Stimulated activated naive CD8-positive, alpha-beta T cell treated with anti-CD3 and anti-CD28 coated beads, Interleukin-15, Interleukin-2, amounts not matched to agents 100 U/mL and 50 U/mL, for 24 hours (primary cell): ENCODE measurements at regions not wholly inside any gene's neighbourhood (a gene's known extent, or its start where the extent isn't known, plus 50 kb on each side); places are given as distances from the start of the nearest gene placed in this dataset.

Experiments
- ATAC-seq: fragments of 150-1000 bp; cut with Tn5 transposase; one replicate; pipeline ENCODE4 v1.10.0; 2021
- DNase-seq: peaks from one replicate; pipeline ENCODE4 v3.0.0; 2021

DNA sequence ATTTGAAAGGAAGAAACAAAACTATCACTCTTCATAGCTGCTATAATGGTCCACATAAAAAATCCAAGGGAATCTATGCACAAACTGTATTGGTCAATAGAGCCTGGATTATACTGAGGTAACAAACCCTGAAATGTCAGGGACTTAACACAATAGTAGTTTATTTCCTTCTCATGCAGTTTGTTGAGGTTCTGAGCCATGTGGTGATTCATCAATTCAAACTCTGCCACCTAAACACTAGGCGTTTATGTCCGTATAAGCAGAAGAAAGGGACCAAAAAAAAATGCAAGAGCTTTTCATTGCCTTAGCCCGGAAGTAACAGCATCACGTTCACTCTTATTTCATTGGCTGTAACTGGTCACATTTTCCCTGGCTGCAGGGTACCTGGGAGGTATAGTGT, 464.7 kb downstream of the ZSWIM6 start:
- ATAC-seq: no peak

DNA sequence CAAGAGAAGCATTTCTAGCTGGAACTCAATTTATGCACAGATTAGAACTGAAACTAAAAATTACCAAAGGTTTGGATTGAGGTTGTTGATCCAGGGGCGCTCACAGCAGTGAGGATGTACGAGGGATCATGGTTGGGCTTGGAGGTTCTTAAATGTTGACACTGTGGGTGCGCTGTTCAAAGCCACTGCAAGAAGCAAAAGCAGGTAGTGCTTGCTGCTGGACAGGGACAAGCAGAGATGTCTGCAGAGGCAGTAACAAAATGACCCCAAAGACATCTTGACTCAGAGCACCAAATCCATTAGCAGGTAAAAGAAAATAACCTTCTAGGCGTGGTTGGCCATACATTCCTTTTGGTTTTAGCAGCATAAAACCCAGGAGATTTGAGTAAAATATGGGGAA, 468.4 kb downstream of the ZSWIM6 start:
- no peak for ATAC-seq
- DNase-seq: no peak

More for the DNA sequence above, 464.7 kb downstream of the ZSWIM6 start:
- no peak for DNase-seq

DNA sequence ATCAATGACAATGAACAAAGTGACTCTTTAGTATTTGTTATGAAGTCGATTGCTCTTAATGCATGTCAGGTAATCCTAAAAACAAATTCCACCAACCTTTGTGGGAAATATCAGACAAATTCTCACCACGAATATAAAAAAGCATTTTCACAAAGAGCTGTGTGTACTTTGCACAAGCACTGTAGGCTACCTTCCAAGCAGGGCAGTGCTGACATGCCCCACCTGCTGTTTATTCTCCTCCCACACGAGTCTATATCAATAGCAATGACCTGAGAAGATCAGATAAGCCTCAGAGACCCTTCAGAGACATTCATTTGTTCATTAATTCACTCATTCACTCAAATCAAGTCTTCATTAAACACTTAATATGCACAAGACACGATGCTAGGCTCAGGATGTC, 469.1 kb downstream of the ZSWIM6 start:
- no peak for ATAC-seq

DNA sequence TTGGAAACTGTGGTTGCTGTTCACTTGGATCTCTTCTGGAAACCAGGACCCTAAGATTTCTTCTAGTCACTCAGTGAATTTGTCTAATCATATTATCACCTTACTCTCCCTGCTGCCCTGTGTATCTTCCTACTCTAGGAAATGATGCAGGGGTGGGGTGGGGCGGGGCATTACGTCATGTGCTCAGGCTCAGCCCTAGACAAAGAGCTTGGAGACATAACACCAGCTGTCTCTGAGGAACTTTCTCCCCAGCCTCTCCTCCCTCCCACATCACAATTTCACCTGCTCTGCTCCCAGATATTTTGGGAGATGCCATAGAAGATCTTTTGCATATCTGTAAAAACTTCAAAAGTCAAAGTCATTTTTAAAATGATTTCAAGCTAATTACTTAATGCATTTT, 470.4 kb downstream of the ZSWIM6 start:
- DNase-seq (no peak), ATAC-seq (no peak)

More for the DNA sequence above, 469.1 kb downstream of the ZSWIM6 start:
- DNase-seq: no peak

DNA sequence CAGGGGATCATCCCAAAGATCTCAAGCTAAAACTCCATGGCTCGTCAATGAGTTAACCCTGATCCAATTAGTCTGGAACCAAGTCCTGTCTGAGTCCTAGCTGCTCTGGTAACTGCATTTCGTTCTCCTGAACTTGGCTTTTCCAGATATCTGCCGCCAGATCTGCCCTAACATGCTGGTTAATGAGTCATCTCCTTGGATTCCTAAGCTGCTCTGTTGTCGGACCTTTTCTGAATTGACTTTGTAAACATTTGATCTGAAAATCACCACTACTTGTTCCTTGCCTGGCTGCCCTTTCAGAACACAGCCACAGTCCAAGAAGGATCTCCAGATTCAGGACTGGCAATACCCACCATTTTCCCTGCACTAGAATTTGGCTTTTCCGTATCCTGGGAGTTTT, 473.0 kb downstream of the ZSWIM6 start:
- DNase-seq (no peak), ATAC-seq (no peak)

DNA sequence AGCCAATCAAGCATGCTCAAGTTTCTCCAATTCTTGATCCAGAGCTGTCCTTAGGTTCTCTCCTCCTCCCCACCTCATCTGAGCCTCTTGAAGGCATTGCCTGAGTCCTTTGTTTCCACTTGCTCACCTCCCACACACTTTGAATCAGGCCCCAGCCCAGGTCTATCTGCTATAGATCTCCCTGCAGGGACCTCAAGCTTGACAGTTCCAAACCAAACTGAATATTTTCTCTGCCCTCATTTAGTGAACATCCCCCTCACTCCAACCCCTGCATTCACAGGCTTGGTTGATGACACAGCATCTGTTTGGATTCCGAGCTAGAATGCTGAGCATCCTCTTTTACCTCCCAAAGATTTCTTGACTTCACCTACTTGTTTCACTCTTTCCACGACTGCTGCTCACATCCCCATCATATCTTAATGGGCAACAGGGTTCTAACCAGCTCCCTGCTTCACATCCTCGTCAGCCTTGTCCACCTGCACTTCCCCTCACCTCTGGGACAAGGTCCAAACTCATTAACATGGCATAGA, 474.5 kb downstream of the ZSWIM6 start:
- ATAC-seq: no peak

DNA sequence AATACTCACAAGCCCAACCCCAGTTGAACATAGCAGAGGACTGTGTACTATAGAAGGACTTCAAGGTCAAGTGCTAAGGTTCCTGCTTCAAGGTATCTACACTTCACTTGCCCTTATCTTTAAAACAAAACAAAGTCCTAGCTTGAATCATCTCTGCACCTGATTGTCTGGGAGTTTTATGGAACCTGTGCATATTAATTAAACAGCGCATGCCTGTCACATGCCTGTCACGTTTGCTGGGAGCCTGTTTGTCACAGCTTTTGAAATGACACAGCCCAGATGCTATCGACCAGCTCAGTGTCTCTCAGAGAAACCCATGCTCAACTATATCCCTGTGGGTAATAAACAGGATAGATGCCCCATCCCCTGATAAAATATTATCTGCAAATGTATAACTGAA, 476.0 kb downstream of the ZSWIM6 start:
- ATAC-seq (no peak), DNase-seq (no peak)

More for the DNA sequence above, 474.5 kb downstream of the ZSWIM6 start:
- DNase-seq: no peak

DNA sequence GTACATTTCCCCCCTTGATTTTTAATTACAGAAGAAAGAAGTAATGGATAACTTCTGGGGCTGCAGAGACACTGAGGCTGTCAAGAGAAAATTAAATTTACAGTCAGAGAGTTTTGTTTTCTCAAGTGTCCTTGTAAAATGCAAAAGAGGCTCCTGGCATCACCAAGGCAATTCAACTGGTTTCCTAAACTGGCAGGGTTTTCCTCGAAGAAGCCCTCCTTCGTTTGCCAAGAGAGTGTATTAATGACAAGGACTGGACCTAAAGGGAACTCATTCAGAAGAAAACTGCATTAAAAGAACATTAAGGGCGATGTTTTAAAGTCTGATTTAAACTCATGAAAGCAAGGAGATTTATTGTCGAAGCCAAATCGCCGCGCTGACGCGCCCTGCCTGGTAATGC, 476.9 kb downstream of the ZSWIM6 start:
- DNase-seq (no peak), ATAC-seq (no peak)

DNA sequence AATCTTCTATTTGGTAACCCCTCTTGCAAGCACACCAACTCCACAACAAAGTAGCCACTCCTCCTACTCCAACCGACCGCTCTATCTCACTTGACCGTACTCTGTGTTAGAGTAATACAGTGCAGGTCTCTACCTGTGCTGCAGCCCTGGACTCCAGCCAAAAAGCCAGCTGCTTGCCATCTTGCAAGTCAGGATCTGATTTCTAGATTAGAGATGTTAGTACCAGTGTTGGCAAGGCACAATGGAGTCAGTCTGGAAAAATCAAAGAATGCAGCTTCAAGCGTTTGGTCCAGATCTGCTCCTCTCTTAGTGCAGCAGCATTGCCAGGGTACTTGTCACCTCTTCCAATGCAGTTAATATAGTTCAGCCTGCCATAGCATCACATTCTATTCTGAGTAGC, 477.6 kb downstream of the ZSWIM6 start:
- no peak for DNase-seq
- no peak for ATAC-seq

DNA sequence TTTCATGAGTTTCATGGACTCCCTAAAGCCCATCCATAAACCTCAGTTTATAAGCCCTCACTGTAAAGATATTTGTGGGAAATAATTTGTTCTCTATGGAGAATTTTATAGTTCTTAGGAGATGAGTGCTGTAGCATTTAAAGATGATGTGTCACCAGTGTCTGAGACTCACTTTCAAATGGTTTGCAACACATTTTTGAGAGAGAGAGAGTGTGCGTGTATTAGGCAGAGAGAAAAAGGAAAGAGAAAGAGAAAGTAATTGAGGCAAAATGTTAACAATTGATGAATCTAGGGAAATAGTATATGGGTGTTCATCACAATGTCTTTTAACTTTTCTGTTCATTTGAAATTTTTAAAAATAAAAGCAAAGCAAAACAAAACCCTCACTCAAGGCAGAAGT, 479.0 kb downstream of the ZSWIM6 start:
- ATAC-seq: no peak
- no peak for DNase-seq

DNA sequence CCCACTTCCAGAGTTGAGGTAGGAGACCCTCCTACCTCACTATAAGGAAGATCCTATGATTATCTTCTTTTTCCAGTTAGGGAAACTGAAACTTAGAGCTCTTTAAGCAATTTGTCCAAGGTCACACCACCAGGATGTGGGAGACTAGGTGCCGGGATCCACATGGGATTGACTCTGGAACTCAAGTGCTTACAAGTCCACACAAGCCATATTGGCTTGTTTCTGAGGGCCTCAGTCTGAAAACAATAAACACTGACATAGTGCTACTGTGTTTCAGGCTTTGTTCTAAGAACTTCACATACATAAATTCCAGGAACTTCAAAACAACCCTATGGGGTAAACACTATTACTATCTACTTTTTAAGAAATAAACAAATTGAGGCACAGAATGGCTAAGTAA, 481.3 kb downstream of the ZSWIM6 start:
- DNase-seq (no peak), ATAC-seq (no peak)

DNA sequence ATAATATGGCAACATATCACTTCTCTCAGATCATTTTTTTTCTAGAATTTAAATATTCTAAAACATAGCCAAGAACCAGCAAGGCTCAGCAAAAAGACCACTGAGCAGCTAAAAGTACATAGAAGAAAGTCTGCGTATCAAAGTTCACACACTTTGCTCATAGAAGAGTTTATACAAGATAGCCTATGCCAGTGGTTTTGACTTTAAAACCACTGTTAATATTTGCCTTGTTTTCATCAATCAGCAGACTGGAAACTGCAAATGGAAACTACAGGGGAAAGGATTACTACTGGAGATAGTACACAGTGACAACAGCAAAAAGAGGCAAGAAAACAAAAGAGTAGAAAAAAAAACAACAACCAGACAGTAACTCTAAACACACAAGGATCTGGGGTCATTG, 483.3 kb downstream of the ZSWIM6 start:
- DNase-seq: no peak

DNA sequence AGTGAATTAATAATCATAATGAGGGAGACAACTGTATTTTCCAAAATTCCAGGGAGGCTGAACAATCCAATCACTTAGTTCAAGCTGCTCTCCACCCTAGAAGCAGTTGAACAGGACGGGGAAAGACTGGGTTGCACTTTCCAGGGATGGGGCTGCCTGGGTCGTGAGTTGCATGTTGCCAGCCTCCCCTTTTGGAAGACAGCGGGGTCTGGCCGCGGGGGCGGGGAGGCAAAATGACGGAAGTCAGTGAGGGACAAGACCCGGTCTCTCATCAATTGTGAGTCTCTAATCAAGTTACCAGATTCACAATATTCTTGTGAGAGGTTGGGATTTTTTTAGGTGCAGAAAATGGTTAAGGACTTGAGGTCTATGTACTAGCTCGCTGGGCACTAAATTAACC, 484.1 kb downstream of the ZSWIM6 start:
- DNase-seq: no peak
- no peak for ATAC-seq

More for the DNA sequence above, 483.3 kb downstream of the ZSWIM6 start:
- ATAC-seq: no peak

DNA sequence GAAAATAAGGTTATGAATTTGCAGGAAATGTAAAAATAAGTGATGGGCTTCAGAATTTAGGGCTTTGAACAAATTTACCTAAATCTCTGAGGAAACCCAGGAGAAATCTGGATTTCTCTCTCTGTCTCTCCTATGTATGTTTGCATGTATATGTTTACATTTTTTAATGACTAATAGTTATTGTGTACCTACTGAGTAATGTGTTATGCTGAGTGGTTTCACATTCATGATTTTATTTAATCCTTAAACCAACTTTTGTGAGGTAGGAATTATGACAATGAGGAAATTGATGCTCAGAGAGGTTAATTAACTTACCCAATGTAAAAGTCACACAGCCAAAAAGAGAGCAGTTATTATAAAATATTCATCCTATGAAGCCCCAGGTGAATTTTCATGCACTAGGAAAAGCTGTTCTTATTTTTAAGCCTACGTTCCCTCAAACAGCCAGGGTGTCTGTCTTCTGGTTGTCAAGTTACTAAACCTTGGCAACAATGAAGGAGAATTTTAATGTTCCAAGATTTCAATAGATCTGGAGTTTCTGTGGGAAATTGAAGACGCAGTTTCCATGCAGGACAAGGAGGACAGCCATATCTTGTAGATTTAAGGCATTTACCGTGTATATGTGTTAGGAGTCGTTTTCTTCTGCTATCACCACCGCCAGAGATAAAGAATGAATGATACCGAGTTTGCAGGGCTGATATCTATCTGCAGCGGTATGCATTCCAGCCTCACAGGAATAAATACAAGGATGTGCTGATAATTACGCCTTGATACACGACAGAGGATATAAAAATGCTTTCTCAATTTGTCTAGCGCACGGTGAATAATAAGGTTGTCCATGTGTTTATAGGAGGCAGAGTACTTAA, 484.8 kb downstream of the ZSWIM6 start:
- no peak for ATAC-seq
- no peak for DNase-seq

DNA sequence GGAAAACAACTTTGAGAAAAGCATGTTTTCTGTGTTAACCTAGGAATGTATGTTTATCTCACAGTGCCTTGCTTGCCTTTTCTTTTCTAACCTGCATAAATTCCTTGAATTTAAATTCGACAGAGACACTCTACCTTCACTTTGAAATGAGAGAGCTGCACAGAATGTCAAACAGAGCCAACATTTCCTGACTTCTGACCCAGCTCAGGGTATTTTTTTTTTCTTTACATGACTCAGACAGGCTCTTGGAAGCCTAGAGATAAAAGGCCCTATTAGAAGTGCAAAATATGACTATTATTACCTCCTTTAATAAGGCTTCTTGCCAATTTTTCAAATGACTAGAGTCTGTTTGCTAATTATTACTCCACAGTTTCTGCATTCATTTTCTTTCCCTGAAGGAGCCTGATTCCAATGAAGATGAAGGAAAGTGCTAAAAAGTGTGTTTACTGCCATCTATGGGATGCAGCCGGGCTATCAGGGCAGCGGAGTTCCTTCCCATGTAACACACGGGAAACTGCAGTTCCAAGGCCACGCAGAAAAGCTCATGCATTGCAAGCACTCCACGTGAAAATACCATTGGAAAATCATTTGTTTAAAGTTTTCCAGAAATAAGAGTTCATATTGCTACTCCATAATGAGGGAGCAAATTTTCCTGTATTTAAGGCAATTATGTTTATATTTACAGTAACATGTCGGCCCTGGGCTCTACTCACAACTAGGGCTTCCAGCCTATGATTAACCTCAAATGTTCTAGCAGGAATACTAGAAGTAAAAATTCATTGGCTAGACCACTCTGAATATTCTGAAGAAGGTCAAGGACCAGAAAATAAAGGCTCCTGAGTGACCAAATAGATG, 485.6 kb downstream of the ZSWIM6 start:
- no peak for DNase-seq
- ATAC-seq: no peak

DNA sequence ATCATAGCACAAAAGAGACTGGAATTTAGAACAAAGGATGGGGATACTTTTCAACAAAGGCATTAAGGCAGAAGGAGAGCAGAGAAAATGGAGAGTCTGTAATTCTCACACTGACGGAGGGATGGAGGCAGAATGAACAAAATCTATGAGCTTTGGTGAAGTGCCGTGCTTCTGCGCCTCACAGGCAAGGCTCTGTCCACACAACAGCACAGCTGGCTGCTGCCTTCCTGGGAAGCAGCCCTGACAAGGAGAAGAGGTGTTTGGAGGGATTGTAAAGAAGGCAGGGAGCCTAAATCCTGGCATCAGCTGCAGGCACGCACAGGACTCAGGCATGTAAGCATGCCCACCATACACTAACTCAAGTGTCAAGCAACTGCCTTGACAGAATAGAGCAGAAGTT, 485.2 kb upstream of the KIF2A start:
- ATAC-seq (no peak), DNase-seq (no peak)

DNA sequence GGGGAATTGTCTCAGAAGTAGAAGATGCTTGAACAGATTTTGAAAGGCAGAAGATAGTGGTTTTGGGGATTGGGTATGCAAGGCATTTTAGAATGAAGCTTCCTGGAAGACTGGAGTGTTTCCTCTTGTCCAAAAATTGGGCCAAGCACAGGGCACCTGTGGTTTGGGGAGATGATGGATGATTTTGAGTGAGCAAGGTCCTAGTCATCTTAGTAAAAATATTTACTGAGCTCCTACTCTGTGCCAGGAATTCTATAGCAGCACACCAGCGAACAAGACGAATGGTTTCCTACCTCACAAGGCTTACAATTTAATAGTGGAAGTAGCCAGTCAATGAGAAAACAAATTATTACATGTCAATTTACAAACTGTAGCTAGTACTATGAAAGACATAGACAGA, 484.4 kb upstream of the KIF2A start:
- ATAC-seq (no peak), DNase-seq (no peak)

DNA sequence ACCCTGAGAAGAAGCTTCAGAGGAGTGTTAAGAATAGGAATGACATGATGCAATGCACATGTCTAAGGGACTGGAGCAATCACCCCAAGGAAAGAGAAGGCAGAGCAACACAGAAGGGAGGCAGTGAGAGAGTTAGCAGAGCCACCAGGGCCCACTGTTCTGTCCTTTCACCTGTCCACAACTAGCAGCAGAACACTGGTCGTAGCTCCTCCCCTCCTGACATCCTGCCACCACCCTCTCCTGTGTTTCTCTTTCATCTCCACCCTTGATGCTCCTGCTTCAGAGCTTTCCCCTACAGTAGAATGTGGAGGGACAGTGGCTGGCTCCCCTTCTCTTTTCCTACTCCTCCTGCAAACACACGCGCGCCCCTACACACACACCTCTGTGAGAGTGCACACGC, 483.4 kb upstream of the KIF2A start:
- ATAC-seq: no peak

DNA sequence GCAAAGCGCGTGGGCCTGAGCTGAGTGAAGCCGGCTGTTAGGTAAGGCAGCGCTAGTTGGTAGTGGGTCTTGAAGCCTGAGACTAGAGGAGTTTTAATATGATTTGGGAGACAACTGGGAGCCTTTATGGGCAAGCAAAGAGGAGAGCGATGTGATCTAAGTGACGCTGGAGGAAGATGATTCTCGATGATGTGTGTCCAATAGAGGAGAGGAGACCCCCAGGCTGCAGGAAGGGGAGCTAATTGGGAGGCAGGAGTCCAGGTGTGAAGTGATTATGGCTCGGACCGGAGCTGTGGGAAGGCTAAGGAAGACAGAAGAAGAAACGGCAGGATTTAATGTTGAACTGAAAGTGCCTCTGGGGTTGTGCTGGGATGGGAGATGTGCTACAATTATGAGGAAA, 482.9 kb upstream of the KIF2A start:
- DNase-seq (no peak), ATAC-seq (no peak)

More for the DNA sequence above, 483.4 kb upstream of the KIF2A start:
- DNase-seq: no peak

DNA sequence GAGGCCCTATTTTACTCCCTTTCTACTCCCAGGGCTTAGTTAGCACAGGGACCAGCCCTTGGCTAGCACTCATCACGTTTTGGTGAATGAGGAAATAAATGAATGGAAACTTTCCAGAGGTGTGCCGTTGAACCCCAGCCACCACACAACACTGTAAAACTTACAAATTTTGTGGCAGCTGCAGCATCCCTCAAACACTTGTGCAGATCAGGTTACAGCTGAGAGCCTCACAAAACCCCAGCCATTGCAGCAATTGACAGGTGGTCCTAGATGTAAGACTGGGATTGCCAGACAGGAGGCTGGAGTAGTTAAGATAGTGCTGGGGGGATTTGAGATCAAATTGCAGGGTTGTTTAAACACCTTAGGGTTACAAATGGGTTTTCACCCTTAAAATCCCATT, 482.2 kb upstream of the KIF2A start:
- no peak for ATAC-seq
- DNase-seq: no peak

DNA sequence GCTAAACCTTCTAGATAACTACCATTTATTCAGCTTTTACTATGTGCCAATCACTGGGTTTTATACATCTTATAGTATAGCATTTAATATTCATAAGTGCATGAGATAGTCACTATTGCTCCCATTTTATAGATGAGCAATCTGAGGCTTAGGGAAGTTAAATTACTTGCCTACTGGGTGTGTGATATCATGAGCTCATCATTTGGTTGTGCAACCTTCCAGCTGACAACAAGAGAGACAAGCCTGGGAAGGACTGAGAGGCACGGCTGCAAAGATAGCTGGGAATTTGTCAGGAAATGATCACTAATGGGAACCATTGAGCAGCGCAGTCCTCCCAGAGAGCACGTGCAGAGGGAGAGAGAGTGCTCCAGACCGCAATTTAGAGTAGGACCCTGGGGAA, 481.6 kb upstream of the KIF2A start:
- DNase-seq: no peak

DNA sequence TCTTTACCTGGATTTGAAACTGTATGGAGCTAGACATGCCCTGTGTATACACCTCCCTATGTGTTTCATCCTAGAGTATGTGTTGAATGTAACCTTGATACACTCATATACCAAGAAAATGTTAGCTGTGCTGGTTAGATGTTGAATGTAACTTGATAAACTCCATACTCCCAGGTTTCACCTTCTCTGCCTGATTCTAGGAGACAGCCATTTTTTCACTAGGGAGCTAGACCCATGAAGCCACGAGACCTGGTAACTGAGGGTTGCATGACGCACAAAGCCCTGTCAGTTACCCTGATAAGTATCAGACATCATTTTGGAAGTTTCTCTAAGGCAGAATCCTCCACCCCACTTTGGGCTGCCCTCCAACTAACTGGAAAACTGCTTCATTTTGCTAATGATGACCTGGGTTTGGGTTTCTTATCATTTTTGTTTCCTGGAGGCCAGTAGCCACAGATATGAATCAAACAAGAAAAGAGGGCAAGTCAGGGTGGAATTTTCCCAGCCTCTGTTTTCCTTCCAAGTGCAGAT, 478.5 kb upstream of the KIF2A start:
- ATAC-seq: no peak

More for the DNA sequence above, 481.6 kb upstream of the KIF2A start:
- ATAC-seq: no peak

DNA sequence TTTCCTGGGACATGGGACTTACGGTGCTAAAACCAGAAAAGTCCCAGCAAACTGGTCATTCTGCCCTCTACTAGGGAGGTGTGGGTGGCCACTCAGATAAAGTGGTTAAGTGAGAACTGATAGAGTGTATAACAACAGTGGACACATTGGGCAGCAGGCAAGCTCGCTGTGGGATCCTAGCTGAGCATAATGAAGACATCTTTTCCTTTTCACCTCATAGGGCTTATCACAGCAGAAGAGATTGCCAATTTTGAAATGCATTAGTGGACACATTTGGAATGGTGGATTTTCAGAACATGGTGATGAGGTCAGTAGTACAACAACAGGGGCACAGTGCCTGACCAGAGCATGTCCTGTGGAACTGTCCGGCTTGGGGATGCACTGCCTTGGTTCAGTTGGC, 477.1 kb upstream of the KIF2A start:
- ATAC-seq (no peak), DNase-seq (no peak)

More for the DNA sequence above, 478.5 kb upstream of the KIF2A start:
- DNase-seq: no peak
